Fibroblast of lung (primary cell): ENCODE measurements at regions not wholly inside any gene's neighbourhood (a gene's known extent, or its start where the extent isn't known, plus 50 kb on each side); places are given as distances from the start of the nearest gene placed in this dataset.

Experiments
- CTCF ChIP-seq, 2 donors: IDR thresholded peaks in 1 of 2; conservative IDR thresholded peaks in 1 of 2; 1 replicate in 1 of 2; 2 replicates in 1 of 2; pipeline ENCODE4 v1.5.1; 2011 to 2012; ENCODE audit warnings: low read length in 2 of 2, control low read depth in 1 of 2, inconsistent platforms in 1 of 2, low read depth in 1 of 2, mild to moderate bottlenecking in 1 of 2
- EZH2 ChIP-seq: IDR thresholded peaks from 2 replicates; pipeline ENCODE4 v1.5.1; 2012; ENCODE audit warnings: low read length, control low read depth, mild to moderate bottlenecking; ENCODE audit errors: missing control alignments

DNA sequence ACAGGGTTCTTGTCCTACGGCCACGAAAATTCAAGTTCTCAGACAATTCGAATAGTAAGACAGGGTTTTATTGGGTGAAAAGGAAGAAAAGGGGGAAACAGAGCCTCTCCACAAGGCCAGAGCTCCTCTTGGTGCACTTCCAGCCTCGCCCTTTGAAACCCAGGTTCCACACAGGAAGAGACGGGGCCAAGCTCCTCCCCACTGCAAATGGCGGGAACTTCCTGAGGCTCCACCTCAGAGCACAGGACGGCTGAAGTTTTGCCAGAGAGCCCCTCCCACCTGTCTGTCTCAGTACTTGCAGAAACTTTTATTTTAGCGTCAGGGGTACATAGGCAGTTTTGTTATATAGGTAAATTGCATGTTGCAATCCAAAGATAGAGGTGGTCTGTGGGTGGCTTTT, 165.7 kb upstream of the CDH8 start:
- TF ChIP-seq CTCF (conservative IDR thresholded peaks at IDR 0.05 in 1 of 2, IDR thresholded peaks at IDR 0.05 in 1 of 2; ENCODE audit: low read depth in 1 of 2, low read length in 2 of 2) (no peak), EZH2 (no peak)
